ENCODE measurements at regions not wholly inside any gene's neighbourhood (a gene's known extent, or its start where the extent isn't known, plus 50 kb on each side); places are given as distances from the start of the nearest gene placed in this dataset.
"Not testable (repeated sequence)": the region's sequence is repeated elsewhere in the genome, so short reads cannot be mapped to it uniquely, and the experiment has no call there.

DNA sequence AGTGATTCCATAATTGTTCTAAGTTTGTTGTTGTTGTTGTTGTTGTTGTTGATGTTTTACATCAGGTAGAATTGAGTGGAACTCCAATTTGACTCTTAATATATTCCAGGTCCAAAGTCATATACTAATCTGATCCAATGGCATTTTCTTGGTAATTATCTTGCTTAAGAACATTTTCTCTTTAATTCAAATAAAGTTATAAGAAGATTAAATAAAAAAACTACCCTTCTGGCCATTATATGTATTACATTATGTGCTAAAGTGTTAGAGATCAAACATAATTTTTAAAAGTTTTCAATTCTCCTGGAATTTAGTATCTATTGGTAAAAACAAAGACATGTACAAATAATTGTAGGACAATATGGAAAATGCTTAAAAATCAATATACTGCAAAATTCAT lies 775.4 kb downstream of the LUZP2 start:
- H3K27me3 ChIP-seq (ENCODE audit: control insufficient read depth in 3 of 3, insufficient read depth in 3 of 3, low read length in 3 of 3): no peaks in the 10 kb centered on the region
- FAIRE-seq: no peak

DNA sequence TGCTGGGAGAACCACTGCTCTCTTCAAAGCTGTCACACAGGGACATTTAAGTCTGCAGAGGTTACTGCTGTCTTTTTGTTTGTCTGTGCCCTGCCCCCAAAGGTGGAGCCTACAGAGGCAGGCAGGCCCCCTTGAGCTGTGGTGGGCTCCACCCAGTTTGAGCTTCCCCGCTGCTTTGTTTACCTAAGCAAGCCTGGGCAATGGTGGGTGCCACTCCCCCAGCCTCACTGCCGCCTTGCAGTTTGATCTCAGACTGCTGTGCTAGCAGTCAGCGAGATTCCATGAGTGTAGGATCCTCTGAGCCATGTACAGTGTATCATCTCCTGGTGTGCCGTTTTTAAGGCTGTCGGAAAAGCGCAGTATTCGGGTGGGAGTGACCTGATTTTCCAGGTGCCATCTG lies 784.0 kb downstream of the LUZP2 start:
- 71 to 82% (median 73%) methylated on average over 7 of the region's 7 CpGs for WGBS, 3 donors
- H3K4me3 ChIP-seq (ENCODE audit: low read depth in 1 of 3, low read length in 3 of 3); H3K27me3 ChIP-seq (ENCODE audit: control insufficient read depth in 3 of 3, insufficient read depth in 3 of 3, low read length in 3 of 3); H3K36me3 ChIP-seq (ENCODE audit: control insufficient read depth in 3 of 3, insufficient read depth in 2 of 3, low read depth in 1 of 3, low read length in 3 of 3); DNase-seq; FAIRE-seq; H3K4me1 ChIP-seq (ENCODE audit: control insufficient read depth in 3 of 3, insufficient read depth in 2 of 3, low read depth in 1 of 3, low read length in 2 of 3); H3K27ac ChIP-seq (ENCODE audit: low read depth in 1 of 3, low read length in 2 of 3); H3K9me3 ChIP-seq (ENCODE audit: control insufficient read depth in 2 of 2, insufficient read depth in 1 of 2, low read depth in 1 of 2, low read length in 1 of 2): not testable (repeated sequence)

More for the DNA sequence above, 775.4 kb downstream of the LUZP2 start:
- Histone ChIP-seq H3K27ac (ENCODE audit: low read depth in 1 of 3, low read length in 2 of 3) (no peak overlapping the region), H3K9me3 (ENCODE audit: control insufficient read depth in 2 of 2, insufficient read depth in 1 of 2, low read depth in 1 of 2, low read length in 1 of 2) (no peaks in the 10 kb centered on the region), H3K4me1 (ENCODE audit: control insufficient read depth in 3 of 3, insufficient read depth in 2 of 3, low read depth in 1 of 3, low read length in 2 of 3) (no peaks in the 10 kb centered on the region), H3K36me3 (ENCODE audit: control insufficient read depth in 3 of 3, insufficient read depth in 2 of 3, low read depth in 1 of 3, low read length in 3 of 3) (no peaks in the 10 kb centered on the region), H3K4me3 (ENCODE audit: low read depth in 1 of 3, low read length in 3 of 3) (no peak overlapping the region)
- no peak for DNase-seq

DNA sequence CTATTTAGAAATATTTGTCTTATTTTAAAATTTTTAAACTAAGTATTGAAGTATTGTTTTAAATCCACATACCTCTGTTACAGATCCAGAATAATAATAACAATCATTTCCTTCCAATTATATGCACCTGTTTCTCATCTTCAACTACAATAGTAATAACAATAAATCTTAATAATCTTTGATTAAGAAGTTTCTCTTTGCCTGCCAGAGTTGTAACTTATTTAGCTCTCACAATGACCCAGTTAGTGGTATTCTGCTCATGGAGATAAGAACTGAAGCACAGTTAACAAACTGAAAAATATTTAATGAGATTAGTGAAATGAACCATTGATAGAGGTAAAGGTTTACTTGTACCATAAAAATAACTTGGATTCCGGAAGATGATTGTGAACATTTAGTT lies 796.3 kb downstream of the LUZP2 start:
- DNase-seq: no peak
- 34 to 65% (median 61%) methylated on average over 1 of the region's 1 CpG for WGBS, 3 donors
- Histone ChIP-seq H3K4me3 (ENCODE audit: low read depth in 1 of 3, low read length in 3 of 3) (no peak overlapping the region), H3K36me3 (ENCODE audit: control insufficient read depth in 3 of 3, insufficient read depth in 2 of 3, low read depth in 1 of 3, low read length in 3 of 3) (no peaks in the 10 kb centered on the region), H3K9me3 (ENCODE audit: control insufficient read depth in 2 of 2, insufficient read depth in 1 of 2, low read depth in 1 of 2, low read length in 1 of 2) (no peaks in the 10 kb centered on the region), H3K27me3 (ENCODE audit: control insufficient read depth in 3 of 3, insufficient read depth in 3 of 3, low read length in 3 of 3) (no peaks in the 10 kb centered on the region), H3K4me1 (ENCODE audit: control insufficient read depth in 3 of 3, insufficient read depth in 2 of 3, low read depth in 1 of 3, low read length in 2 of 3) (no peaks in the 10 kb centered on the region), H3K27ac (ENCODE audit: low read depth in 1 of 3, low read length in 2 of 3) (no peak overlapping the region)
- no peak for FAIRE-seq

DNA sequence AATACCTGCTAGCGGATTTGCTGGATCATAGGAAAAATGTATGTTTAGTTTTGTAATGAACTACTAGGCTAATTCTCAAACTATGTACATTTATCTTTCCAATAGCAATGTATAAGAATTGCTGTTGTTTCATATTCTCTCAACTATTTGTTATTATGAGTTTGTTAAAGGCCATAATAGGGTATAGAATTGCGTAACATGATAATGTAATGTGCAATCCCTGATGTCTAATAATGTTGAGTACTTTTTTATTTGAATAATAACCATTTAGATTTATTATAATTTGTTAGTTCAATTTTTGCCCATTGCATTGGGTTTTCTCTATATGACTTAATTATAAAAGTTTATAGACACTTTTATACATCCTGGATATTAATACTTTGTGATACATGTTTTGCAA lies 801.6 kb downstream of the LUZP2 start:
- H3K27me3 ChIP-seq (ENCODE audit: control insufficient read depth in 3 of 3, insufficient read depth in 3 of 3, low read length in 3 of 3): no peaks in the 10 kb centered on the region
- H3K4me1 ChIP-seq (ENCODE audit: control insufficient read depth in 3 of 3, insufficient read depth in 2 of 3, low read depth in 1 of 3, low read length in 2 of 3): no peaks in the 10 kb centered on the region
- FAIRE-seq (no peak), DNase-seq (no peak)
- WGBS, 3 donors: 84 to 90% (median 90%) methylated on average over 2 of the region's 2 CpGs
- H3K27ac ChIP-seq (ENCODE audit: low read depth in 1 of 3, low read length in 2 of 3): no peak overlapping the region
- no peak overlapping the region for H3K4me3 ChIP-seq (ENCODE audit: low read depth in 1 of 3, low read length in 3 of 3)
- H3K9me3 ChIP-seq (ENCODE audit: control insufficient read depth in 2 of 2, insufficient read depth in 1 of 2, low read depth in 1 of 2, low read length in 1 of 2): peaks cover 3 to 5% of the 10 kb centered on the region in 2 donors
- no peaks in the 10 kb centered on the region for H3K36me3 ChIP-seq (ENCODE audit: control insufficient read depth in 3 of 3, insufficient read depth in 2 of 3, low read depth in 1 of 3, low read length in 3 of 3)

DNA sequence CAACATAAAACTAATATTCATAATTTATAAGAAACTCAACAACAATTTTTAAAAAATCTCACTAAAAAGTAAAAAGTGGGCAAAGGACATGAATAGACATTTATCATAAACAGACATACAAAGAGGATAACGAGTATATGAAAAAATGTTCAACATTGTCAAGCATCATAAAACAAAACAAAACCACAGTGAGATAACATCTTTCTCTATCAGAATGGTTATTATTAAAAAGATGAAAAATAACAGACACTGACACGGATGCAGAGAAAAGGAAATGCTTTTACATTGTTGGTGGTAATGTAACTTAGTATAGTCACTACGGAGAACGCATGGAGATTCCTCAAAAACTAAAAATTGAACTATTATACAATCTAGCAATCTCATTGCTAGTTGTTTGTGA lies 813.0 kb downstream of the LUZP2 start:
- DNase-seq (no peak), FAIRE-seq (no peak)
- Histone ChIP-seq H3K36me3 (ENCODE audit: control insufficient read depth in 3 of 3, insufficient read depth in 2 of 3, low read depth in 1 of 3, low read length in 3 of 3) (no peaks in the 10 kb centered on the region), H3K4me3 (ENCODE audit: low read depth in 1 of 3, low read length in 3 of 3) (no peak overlapping the region), H3K4me1 (ENCODE audit: control insufficient read depth in 3 of 3, insufficient read depth in 2 of 3, low read depth in 1 of 3, low read length in 2 of 3) (no peaks in the 10 kb centered on the region), H3K27ac (ENCODE audit: low read depth in 1 of 3, low read length in 2 of 3) (no peak overlapping the region), H3K9me3 (ENCODE audit: control insufficient read depth in 2 of 2, insufficient read depth in 1 of 2, low read depth in 1 of 2, low read length in 1 of 2) (no peaks in the 10 kb centered on the region), H3K27me3 (ENCODE audit: control insufficient read depth in 3 of 3, insufficient read depth in 3 of 3, low read length in 3 of 3) (no peaks in the 10 kb centered on the region)
- WGBS, 3 donors: 73 to 83% (median 82%) methylated on average over 4 of the region's 4 CpGs

DNA sequence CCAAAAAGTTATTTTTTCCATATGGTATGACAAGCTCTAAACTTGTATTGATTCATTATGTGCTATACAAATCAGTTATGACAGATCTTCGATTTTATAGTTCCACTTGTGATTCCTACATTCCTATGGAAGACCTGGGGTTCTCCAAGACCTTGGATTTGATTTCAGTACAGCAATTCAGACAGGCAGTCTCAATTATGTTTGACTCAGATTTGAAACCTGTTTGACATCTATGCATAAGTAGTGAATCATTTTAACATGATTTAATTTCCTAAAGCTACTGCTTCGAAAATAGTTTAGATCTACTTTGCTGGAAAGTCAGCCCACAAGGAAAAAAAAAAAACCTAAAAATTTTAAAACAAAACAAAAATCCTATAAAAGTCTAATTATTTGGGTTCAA lies 820.4 kb downstream of the LUZP2 start:
- no peak for DNase-seq
- H3K4me1 ChIP-seq (ENCODE audit: control insufficient read depth in 3 of 3, insufficient read depth in 2 of 3, low read depth in 1 of 3, low read length in 2 of 3): no peaks in the 10 kb centered on the region

DNA sequence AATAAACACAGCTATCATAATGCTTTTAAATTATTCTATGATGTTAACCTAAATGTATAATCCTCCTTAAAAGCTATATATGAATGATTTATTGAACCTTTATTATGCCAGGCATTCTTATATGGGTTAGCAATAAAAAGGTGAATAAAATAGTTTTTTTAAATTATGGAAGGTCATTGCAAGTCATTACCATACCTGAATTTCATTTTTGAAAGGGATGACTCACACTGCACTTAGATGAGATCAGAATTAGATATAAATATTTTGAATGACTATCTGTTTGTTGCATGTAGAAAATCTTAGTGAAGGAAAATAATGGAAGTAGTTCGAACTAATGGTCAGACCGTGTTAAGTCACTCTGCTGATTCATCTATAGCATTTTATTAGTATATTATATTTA lies 822.3 kb downstream of the LUZP2 start:
- 85 to 91% (median 85%) methylated on average over 2 of the region's 2 CpGs for WGBS, 3 donors
- no peaks in the 10 kb centered on the region for H3K4me1 ChIP-seq (ENCODE audit: control insufficient read depth in 3 of 3, insufficient read depth in 2 of 3, low read depth in 1 of 3, low read length in 2 of 3)
- DNase-seq (no peak), FAIRE-seq (no peak)
- no peak overlapping the region for H3K4me3 ChIP-seq (ENCODE audit: low read depth in 1 of 3, low read length in 3 of 3)
- H3K27me3 ChIP-seq (ENCODE audit: control insufficient read depth in 3 of 3, insufficient read depth in 3 of 3, low read length in 3 of 3): no peaks in the 10 kb centered on the region
- no peaks in the 10 kb centered on the region for H3K36me3 ChIP-seq (ENCODE audit: control insufficient read depth in 3 of 3, insufficient read depth in 2 of 3, low read depth in 1 of 3, low read length in 3 of 3)
- H3K9me3 ChIP-seq (ENCODE audit: control insufficient read depth in 2 of 2, insufficient read depth in 1 of 2, low read depth in 1 of 2, low read length in 1 of 2): no peaks in the 10 kb centered on the region
- H3K27ac ChIP-seq (ENCODE audit: low read depth in 1 of 3, low read length in 2 of 3): no peak overlapping the region

More for the DNA sequence above, 820.4 kb downstream of the LUZP2 start:
- H3K36me3 ChIP-seq (ENCODE audit: control insufficient read depth in 3 of 3, insufficient read depth in 2 of 3, low read depth in 1 of 3, low read length in 3 of 3): no peaks in the 10 kb centered on the region
- 71 to 85% (median 76%) methylated on average over 2 of the region's 2 CpGs for WGBS, 3 donors
- no peaks in the 10 kb centered on the region for H3K27me3 ChIP-seq (ENCODE audit: control insufficient read depth in 3 of 3, insufficient read depth in 3 of 3, low read length in 3 of 3)
- FAIRE-seq: no peak
- no peak overlapping the region for H3K4me3 ChIP-seq (ENCODE audit: low read depth in 1 of 3, low read length in 3 of 3)
- H3K9me3 ChIP-seq (ENCODE audit: control insufficient read depth in 2 of 2, insufficient read depth in 1 of 2, low read depth in 1 of 2, low read length in 1 of 2): no peaks in the 10 kb centered on the region
- no peak overlapping the region for H3K27ac ChIP-seq (ENCODE audit: low read depth in 1 of 3, low read length in 2 of 3)

DNA sequence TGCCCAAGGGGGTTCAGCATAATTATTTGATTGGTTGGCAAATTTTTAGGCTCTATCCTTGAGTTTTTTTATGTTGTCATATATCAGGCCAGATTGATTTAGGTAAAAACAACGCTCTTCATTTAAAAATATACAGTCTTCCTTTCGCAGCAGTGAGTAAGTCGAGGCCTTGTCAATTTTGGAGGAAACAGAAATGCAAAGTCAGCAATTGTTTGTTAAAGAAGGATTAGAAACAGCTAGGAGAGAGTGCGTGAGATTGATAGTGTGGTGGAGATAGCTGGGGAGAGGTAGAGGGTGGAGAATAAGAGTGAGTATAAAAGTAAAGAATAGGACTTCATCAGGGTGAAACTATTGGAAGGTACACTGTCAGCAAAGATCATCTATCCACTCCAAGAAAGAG lies 830.8 kb downstream of the LUZP2 start:
- H3K9me3 ChIP-seq (ENCODE audit: control insufficient read depth in 2 of 2, insufficient read depth in 1 of 2, low read depth in 1 of 2, low read length in 1 of 2): no peaks in the 10 kb centered on the region

DNA sequence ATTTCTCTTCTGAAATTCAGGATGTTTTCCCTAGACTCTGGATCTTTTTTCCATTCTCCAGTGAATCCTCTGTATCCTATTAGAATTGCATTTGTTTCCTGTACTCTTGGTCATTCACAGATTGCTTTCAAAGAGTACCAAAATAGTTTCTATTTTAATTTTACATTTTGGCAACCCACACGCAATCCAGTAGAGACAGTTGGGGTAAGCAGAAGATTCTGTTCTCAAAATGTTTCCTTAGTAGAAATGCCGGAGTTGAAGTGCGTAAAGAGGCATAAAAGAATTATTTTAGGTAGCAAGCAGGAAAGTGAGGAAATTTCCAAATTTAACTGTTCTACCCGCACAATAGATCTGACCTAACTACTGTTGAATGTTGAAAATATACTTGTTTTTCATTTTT lies 842.4 kb downstream of the LUZP2 start:
- DNase-seq (no peak), FAIRE-seq (no peak)
- H3K9me3 ChIP-seq (ENCODE audit: control insufficient read depth in 2 of 2, insufficient read depth in 1 of 2, low read depth in 1 of 2, low read length in 1 of 2): no peaks in the 10 kb centered on the region
- no peaks in the 10 kb centered on the region for H3K4me1 ChIP-seq (ENCODE audit: control insufficient read depth in 3 of 3, insufficient read depth in 2 of 3, low read depth in 1 of 3, low read length in 2 of 3)
- no peak overlapping the region for H3K27ac ChIP-seq (ENCODE audit: low read depth in 1 of 3, low read length in 2 of 3)
- no peaks in the 10 kb centered on the region for H3K36me3 ChIP-seq (ENCODE audit: control insufficient read depth in 3 of 3, insufficient read depth in 2 of 3, low read depth in 1 of 3, low read length in 3 of 3)
- H3K4me3 ChIP-seq (ENCODE audit: low read depth in 1 of 3, low read length in 3 of 3): no peak overlapping the region
- H3K27me3 ChIP-seq (ENCODE audit: control insufficient read depth in 3 of 3, insufficient read depth in 3 of 3, low read length in 3 of 3): no peaks in the 10 kb centered on the region
- WGBS, 3 donors: 85 to 91% (median 91%) methylated on average over 4 of the region's 4 CpGs

More for the DNA sequence above, 830.8 kb downstream of the LUZP2 start:
- Histone ChIP-seq H3K36me3 (ENCODE audit: control insufficient read depth in 3 of 3, insufficient read depth in 2 of 3, low read depth in 1 of 3, low read length in 3 of 3) (no peaks in the 10 kb centered on the region), H3K4me1 (ENCODE audit: control insufficient read depth in 3 of 3, insufficient read depth in 2 of 3, low read depth in 1 of 3, low read length in 2 of 3) (no peaks in the 10 kb centered on the region), H3K27me3 (ENCODE audit: control insufficient read depth in 3 of 3, insufficient read depth in 3 of 3, low read length in 3 of 3) (no peaks in the 10 kb centered on the region), H3K27ac (ENCODE audit: low read depth in 1 of 3, low read length in 2 of 3) (no peak overlapping the region), H3K4me3 (ENCODE audit: low read depth in 1 of 3, low read length in 3 of 3) (no peak overlapping the region)
- FAIRE-seq: no peak
- no peak for DNase-seq
- 56 to 75% (median 59%) methylated on average over 4 of the region's 4 CpGs for WGBS, 3 donors
